Activated CD4-positive, alpha-beta T cell treated with anti-CD3 and anti-CD28 coated beads, Interleukin-2, amount 50 U/mL, for 24 hours (primary cell): ENCODE measurements at regions not wholly inside any gene's neighbourhood (a gene's known extent, or its start where the extent isn't known, plus 50 kb on each side); places are given as distances from the start of the nearest gene placed in this dataset.

Experiments used
- DNase-seq, 2 donors: peaks; one replicate each; pipeline ENCODE4 v3.0.0-alpha.2; 2020; ENCODE audit warnings: low read depth in 1 of 2, low spot score in 1 of 2

DNA sequence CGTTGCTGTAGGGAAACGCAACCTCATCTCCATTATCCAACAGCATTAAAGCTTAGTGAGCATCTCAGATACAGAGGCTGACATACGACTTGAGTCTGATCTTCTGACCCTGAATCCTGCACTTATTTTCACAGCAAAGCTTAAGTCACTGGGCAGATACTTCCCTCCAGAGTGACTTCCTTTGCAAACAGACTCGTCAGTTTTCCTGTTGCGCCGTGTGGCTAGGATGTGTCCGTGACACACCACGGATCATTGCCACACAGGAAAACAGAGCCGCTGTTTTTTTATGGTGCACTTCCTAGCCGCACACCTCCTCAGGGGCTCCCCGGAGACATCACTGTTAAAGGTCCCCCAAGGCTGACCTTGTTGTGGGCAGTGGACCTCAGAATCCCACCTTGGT, 94.9 kb upstream of the MKI67 start:
- DNase-seq = no peak

DNA sequence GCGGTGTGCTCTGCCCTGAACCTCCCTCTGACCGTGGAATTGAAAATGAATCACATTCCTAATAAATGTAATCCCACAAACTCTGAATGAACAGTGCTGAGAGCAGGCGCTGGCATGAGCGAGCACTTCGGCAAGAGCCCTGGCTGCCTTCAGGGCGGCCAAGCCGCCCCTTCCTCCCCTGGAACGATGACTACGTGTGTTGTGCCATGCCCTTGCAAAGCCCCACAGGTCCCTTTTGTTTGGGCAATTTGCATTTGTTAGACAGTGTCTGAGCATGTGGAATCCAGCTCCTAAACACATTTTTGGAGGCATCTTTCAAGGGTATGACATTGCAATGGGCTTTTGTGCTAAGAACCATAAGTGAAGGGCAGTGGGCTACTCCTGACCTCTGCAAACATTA, 95.6 kb upstream of the MKI67 start:
- DNase-seq = no peak

GRCh38 chr10:128222332-128222849, 96.2 kb upstream of the MKI67 start:
- no peak for DNase-seq

GRCh38 chr10:128230401-128230800, 104.2 kb upstream of the MKI67 start:
- DNase-seq = no peak

- DNase-seq = no peak
Measured at GRCh38 chr10:128233422-128233821, 107.2 kb upstream of the MKI67 start.

- no peak for DNase-seq
Measured at GRCh38 chr10:128237710-128238109, 111.5 kb upstream of the MKI67 start.

DNA sequence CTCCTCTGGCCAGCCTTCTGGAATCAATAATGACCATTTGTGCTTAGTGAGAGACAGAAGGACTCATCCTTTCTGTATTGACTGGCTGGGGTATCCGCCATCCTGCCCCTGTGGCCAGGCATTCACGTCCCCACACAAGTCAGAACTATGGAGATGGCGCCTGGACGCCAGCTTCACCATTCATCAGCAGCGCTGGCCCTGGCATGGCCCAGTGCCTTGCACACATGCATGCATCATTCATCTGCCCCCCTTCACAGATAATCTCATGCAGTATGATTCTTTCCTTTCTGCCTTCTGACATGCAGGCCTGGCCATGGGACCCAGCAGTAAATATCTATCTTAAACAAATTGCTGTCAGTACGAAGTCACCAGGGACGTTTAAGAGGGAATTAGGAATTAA, 114.8 kb upstream of the MKI67 start:
- DNase-seq = no peak

GRCh38 chr10:128242641-128243040, 116.4 kb upstream of the MKI67 start:
- DNase-seq = no peak

- DNase-seq = no peak
Measured at GRCh38 chr10:128245026-128245425, 118.8 kb upstream of the MKI67 start.

GRCh38 chr10:128247576-128247975, 121.4 kb upstream of the MKI67 start:
- DNase-seq = no peak

GRCh38 chr10:128254476-128254875, 128.3 kb upstream of the MKI67 start:
- no peak for DNase-seq

- DNase-seq = no peak
Measured at GRCh38 chr10:128257428-128257827, 131.2 kb upstream of the MKI67 start.

- DNase-seq = no peak
Measured at GRCh38 chr10:128258421-128258976, 132.3 kb upstream of the MKI67 start.

DNA sequence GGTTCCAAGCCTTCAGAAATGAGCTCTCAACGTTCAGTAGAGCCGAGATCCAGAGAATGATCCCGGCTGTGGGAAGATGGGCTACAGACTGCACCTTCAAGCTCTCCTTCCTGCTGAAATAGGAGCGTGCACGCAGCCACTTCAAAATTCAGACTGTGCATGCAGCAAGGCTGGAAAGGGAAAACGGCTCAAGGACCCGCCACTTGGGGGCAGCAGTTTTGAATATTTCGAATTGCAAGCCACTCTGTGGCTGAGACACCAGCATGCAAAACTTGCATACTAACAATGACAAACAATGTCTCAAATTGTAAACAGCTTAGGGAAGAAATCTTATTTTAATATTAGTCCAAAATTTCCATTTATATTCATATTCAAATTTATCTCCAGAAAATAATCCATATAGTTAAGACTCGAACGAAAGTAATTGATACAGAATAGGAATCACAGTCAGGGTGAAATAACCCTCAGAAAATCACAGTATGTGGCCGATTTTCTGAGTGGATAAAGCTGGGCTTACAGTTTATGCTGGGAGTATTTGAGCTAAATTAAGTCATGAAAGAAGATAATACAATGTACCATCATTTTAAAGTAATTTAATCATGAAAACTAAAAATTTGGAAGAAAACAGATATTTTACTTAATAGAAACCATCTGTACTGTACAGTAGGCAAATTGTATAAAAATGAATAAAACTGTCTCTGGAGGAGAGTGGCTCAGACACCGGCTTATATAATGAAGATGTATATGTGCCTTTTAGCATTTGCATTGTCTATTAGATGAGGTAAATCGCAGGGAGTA, 137.9 kb upstream of the MKI67 start:
- no peak for DNase-seq

DNA sequence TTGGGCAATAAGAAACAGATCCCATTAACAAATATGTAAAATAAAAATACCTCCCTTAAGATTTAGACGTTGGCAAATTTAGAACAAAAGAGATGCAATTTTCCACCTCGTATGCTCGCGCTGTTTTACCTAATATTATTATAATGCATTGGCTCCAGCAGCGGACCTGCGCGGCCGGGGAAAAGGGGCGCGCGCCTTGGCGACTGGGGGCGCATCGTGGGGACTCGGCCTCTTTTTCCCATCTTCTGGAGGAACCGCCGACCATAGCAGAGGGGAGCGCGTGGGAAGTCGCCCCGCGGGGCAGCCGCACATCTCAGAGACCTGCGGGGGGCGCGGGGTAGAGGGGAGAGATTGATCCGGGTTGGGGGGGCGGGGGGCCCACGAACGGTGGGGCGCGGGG, 139.4 kb upstream of the MKI67 start:
- DNase-seq = no peak

DNA sequence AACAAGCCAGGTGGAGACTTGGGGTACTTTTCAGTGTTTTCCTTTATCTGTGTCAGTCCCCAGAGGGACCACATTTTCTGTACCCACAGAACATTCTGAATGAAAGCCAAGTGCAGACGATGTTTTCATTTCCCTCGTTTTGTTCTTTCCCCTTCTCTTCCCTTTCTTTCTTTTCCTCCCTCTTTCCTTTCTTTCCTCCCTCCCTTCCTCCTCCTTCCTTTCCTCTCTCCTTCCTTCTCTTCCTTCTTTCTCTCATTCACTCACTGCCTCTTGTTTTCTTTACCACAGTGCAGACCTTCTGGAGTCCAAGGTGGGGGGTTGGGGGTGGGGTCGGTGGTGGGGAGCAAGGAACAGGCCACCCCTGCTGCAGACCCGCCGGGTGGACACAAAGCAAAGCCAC, 141.4 kb upstream of the MKI67 start:
- no peak for DNase-seq

DNA sequence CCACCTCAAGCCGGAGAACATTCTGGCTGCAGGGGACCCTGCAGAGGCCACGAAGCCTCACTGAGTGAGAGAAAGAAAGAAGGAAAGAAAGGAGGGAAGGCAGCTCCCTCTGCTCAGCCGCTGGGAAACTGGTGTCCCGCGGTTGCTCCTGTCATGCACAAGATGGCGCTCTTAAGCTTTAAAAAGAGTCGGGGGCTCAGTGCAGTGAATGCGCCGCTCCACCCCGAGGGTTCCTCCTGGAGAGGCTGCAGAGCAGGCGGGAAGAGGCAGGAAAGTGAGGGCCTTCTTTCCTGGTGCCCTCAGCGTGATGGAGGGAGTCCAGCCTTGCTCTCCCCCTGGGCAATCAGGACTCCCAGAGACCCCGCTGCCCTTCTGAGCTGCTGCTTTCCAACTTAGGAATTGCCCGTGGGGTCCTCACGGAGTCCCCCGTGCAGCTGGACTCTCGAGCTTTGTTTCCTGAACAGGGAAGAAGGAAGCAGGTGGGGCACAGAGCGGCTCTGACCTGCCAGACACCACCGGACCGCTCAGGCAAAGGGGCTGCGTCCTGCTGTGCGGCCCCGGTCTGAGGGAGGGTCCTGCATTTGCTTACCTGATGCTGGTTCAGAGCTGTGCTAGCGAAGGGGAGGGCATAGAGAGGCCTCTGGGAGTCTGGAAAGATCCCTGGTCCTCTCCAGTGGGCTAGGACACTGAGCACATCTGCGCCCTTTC, 141.9 kb upstream of the MKI67 start:
- no peak for DNase-seq

- DNase-seq = no peak
Measured at GRCh38 chr10:128274938-128275337, 148.7 kb upstream of the MKI67 start.

DNA sequence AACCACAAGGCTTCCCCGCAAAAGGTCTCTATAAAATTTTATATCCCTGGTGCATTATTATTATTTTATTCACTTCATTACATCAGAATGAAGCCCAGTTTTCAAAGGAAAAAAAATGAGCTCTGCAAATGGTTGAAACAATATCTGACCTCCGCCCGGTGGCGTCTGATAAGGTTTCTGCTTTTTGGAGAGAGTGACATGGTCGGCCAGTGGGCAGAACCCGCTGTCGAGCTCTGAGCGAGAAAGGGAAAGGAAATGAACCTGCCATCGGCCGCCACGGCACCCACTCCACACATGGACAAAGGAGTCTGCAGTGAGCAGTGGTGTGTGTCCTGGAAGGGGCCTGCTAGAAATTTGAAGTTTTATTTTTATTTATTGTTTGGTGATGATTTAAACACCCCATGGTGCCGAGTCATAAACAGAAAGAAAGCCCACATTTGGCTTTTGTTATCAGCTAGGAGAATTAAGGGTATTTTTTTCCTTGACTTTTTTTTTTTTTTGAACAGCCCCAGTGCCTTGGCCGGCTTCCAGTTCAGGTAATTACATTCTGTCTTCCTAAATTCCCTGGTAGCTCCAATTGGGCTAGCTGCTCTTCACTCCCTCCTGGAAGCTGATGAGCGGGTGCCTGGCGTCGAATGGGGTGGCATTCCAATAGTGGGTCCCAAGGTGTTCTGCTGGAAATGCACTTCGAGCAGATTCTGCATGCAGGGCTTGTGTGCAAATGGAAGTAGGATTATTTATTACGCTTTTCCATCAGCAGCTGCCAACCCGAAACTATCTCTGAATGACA, 149.4 kb upstream of the MKI67 start:
- DNase-seq = no peak

DNA sequence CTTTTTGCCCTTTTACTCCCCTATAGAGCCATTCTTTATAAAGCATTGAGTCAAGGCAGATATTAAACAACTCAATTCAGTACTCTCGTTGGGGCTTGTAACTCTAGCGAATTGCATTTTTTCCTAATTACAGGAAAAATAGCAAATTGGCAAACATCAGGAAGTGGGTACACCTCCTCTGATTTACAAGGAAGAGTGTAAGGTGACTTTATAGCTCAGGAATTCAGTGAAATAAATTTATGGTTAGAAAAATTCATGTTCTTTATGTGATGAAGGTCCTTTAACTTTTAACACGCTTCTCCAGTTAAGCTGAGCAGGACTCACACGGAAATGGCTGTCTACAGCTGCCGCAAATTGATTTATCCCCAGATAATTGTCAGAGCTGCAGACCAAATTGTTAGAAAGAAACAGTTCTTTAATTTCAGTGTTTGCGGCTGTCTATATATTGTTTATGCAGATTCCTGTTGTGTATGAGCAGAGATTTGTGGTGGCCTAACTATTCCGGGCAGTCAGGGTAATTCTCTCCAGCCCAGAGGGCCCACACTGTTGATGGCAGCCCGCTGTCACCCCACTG, 151.1 kb upstream of the MKI67 start:
- DNase-seq = no peak

GRCh38 chr10:128278362-128278761, 152.1 kb upstream of the MKI67 start:
- no peak for DNase-seq
